ENCODE measurements at regions not wholly inside any gene's neighbourhood (a gene's known extent, or its start where the extent isn't known, plus 50 kb on each side); places are given as distances from the start of the nearest gene placed in this dataset.

- ChIA-PET CTCF (ENCODE audit: unreplicated experiment) (no interaction called here), POLR2A (no interaction called here)
- intact Hi-C loops (cut with micrococcal nuclease; ENCODE audit: unreplicated experiment) = no loop called here
- BruUV-seq (replicated peaks) = no TSS peak
- TF ChIP-seq CTCF (conservative IDR thresholded peaks at IDR 0.05; ENCODE audit: low read length) (no peak), EZH2phosphoT487 (IDR thresholded peaks at IDR 0.05; ENCODE audit: borderline replicate concordance, low read depth, low read length) (no peak)
- Histone ChIP-seq H3K4me2 (ENCODE audit: low read length) (no peak overlapping the region), H3K79me2 (ENCODE audit: insufficient read depth, low read depth, low read length) (no peaks in the 10 kb centered on the region), H3K27ac (ENCODE audit: low read depth, low read length, poor library complexity, severe bottlenecking) (no peak overlapping the region), H3K4me1 (ENCODE audit: insufficient read depth, low read length, poor library complexity, severe bottlenecking) (no peaks in the 10 kb centered on the region), H3K4me3 (ENCODE audit: low read depth, low read length, poor library complexity, severe bottlenecking) (no peak overlapping the region), H3K9me3 (ENCODE audit: low read length) (no peaks in the 10 kb centered on the region), H3K9me2 (ENCODE audit: insufficient read depth, low read length) (no peaks in the 10 kb centered on the region), H3K36me3 (ENCODE audit: insufficient read depth, low read length) (no peaks in the 10 kb centered on the region), H4K20me1 (ENCODE audit: insufficient read depth, low read length) (no peaks in the 10 kb centered on the region), H2AFZ (ENCODE audit: low read length) (no peak overlapping the region)
- no peak for DNase-seq (ENCODE audit: low spot score)
Observed at GRCh38 chr18:37783771-37784170, 218.2 kb upstream of the CELF4 start.

- Histone ChIP-seq H2AFZ (ENCODE audit: low read length) (no peak overlapping the region), H3K4me3 (ENCODE audit: low read depth, low read length, poor library complexity, severe bottlenecking) (no peak overlapping the region), H3K9me3 (ENCODE audit: low read length) (no peaks in the 10 kb centered on the region), H3K36me3 (ENCODE audit: insufficient read depth, low read length) (no peaks in the 10 kb centered on the region), H3K4me1 (ENCODE audit: insufficient read depth, low read length, poor library complexity, severe bottlenecking) (no peaks in the 10 kb centered on the region), H3K79me2 (ENCODE audit: insufficient read depth, low read depth, low read length) (no peaks in the 10 kb centered on the region), H3K4me2 (ENCODE audit: low read length) (no peak overlapping the region), H3K9me2 (ENCODE audit: insufficient read depth, low read length) (no peaks in the 10 kb centered on the region), H4K20me1 (ENCODE audit: insufficient read depth, low read length) (no peaks in the 10 kb centered on the region), H3K27ac (ENCODE audit: low read depth, low read length, poor library complexity, severe bottlenecking) (no peak overlapping the region)
- intact Hi-C loops (cut with micrococcal nuclease; ENCODE audit: unreplicated experiment) = no loop called here
- no TSS peak for BruUV-seq (replicated peaks)
- TF ChIP-seq CTCF (conservative IDR thresholded peaks at IDR 0.05; ENCODE audit: low read length) (no peak), EZH2phosphoT487 (IDR thresholded peaks at IDR 0.05; ENCODE audit: borderline replicate concordance, low read depth, low read length) (no peak)
- DNase-seq (ENCODE audit: low spot score) = no peak
- CTCF ChIA-PET (ENCODE audit: unreplicated experiment) = no interaction called here
- POLR2A ChIA-PET = no interaction called here
Observed at GRCh38 chr18:37779220-37779619, 213.6 kb upstream of the CELF4 start.

GRCh38 chr18:37778417-37779165 is 213.0 kb upstream of the CELF4 start:
- TF ChIP-seq EZH2phosphoT487 (IDR thresholded peaks at IDR 0.05; ENCODE audit: borderline replicate concordance, low read depth, low read length) = no peak
- peak; percentile 67 for TF ChIP-seq CTCF (conservative IDR thresholded peaks at IDR 0.05; ENCODE audit: low read length)
- DNase-seq (ENCODE audit: low spot score) = peak; percentile 2

More at GRCh38 chr18:37778417-37779165, 213.0 kb upstream of the CELF4 start:
- Histone ChIP-seq H3K79me2 (ENCODE audit: insufficient read depth, low read depth, low read length) (no peaks in the 10 kb centered on the region), H3K27ac (ENCODE audit: low read depth, low read length, poor library complexity, severe bottlenecking) (no peak overlapping the region), H3K4me2 (ENCODE audit: low read length) (no peak overlapping the region), H3K4me3 (ENCODE audit: low read depth, low read length, poor library complexity, severe bottlenecking) (no peak overlapping the region), H3K36me3 (ENCODE audit: insufficient read depth, low read length) (no peaks in the 10 kb centered on the region), H3K9me3 (ENCODE audit: low read length) (no peaks in the 10 kb centered on the region), H2AFZ (ENCODE audit: low read length) (no peak overlapping the region), H3K9me2 (ENCODE audit: insufficient read depth, low read length) (no peaks in the 10 kb centered on the region), H3K4me1 (ENCODE audit: insufficient read depth, low read length, poor library complexity, severe bottlenecking) (no peaks in the 10 kb centered on the region), H4K20me1 (ENCODE audit: insufficient read depth, low read length) (no peaks in the 10 kb centered on the region)
- ChIA-PET POLR2A (no interaction called here), CTCF (ENCODE audit: unreplicated experiment) (no interaction called here)
- BruUV-seq (replicated peaks) = no TSS peak
- intact Hi-C loops (cut with micrococcal nuclease; ENCODE audit: unreplicated experiment) = no loop called here
